ENCODE measurements at regions not wholly inside any gene's neighbourhood (a gene's known extent, or its start where the extent isn't known, plus 50 kb on each side); places are given as distances from the start of the nearest gene placed in this dataset.

- no peak for TF ChIP-seq POLR2A (IDR thresholded peaks at IDR 0.05; ENCODE audit: low read length)
- no peak for TF ChIP-seq BHLHE40 (IDR thresholded peaks at IDR 0.05; ENCODE audit: low read depth, low read length)
- no peak for TF ChIP-seq JUNB (IDR thresholded peaks at IDR 0.05)
- no peak for TF ChIP-seq EHMT2 (IDR thresholded peaks at IDR 0.05; ENCODE audit: low read depth)
- TF ChIP-seq MAX (IDR thresholded peaks at IDR 0.05) = no peak
- no peak for TF ChIP-seq KDM1A (IDR thresholded peaks at IDR 0.05; ENCODE audit: low read depth)
- no peak for TF ChIP-seq ELK1 (IDR thresholded peaks at IDR 0.05; ENCODE audit: low read depth, low read length)
- no peak for TF ChIP-seq CTCF (IDR thresholded peaks at IDR 0.05)
- no peak for TF ChIP-seq CBX8 (IDR thresholded peaks at IDR 0.05)
- TF ChIP-seq RAD21 (conservative IDR thresholded peaks at IDR 0.05 in 1 of 2, IDR thresholded peaks at IDR 0.05 in 1 of 2) = no peak
- TF ChIP-seq MAFK (IDR thresholded peaks at IDR 0.05; ENCODE audit: partially characterized antibody) = no peak
- TF ChIP-seq MYC (IDR thresholded peaks at IDR 0.05; ENCODE audit: borderline replicate concordance, low read length) = no peak
Observed at GRCh38 chr3:137285924-137286323, 328.1 kb downstream of the IL20RB start.

Measured in A549 (cell line).